ENCODE measurements at regions not wholly inside any gene's neighbourhood (a gene's known extent, or its start where the extent isn't known, plus 50 kb on each side); places are given as distances from the start of the nearest gene placed in this dataset.

GRCh38 chr2:194182888-194183287 is 1474.1 kb upstream of the SLC39A10 start:
- TF ChIP-seq CTCF (IDR thresholded peaks at IDR 0.05) = no peak
- TF ChIP-seq POLR2A (IDR thresholded peaks at IDR 0.05) = no peak
- WGBS, 2 donors = 44 to 45% methylated on average over 2 of the region's 2 CpGs

GRCh38 chr2:194176134-194176533 is 1480.9 kb upstream of the SLC39A10 start:
- WGBS, 2 donors = 92 to 95% methylated on average over 14 to 16 of the region's 22 CpGs
- no peak for TF ChIP-seq POLR2A (IDR thresholded peaks at IDR 0.05)
- TF ChIP-seq CTCF (IDR thresholded peaks at IDR 0.05) = no peak
- no peak for DNase-seq (ENCODE audit: low spot score in 2 of 2)
- intact Hi-C loops (cut with DNase I; ENCODE audit: low total_unique reads) = no loop called here
- no peak overlapping the region for H3K4me3 ChIP-seq (ENCODE audit: low read depth, poor library complexity, severe bottlenecking)

More at GRCh38 chr2:194182888-194183287, 1474.1 kb upstream of the SLC39A10 start:
- DNase-seq (ENCODE audit: low spot score in 2 of 2) = no peak
- intact Hi-C loops (cut with DNase I; ENCODE audit: low total_unique reads) = no loop called here
- H3K4me3 ChIP-seq (ENCODE audit: low read depth, poor library complexity, severe bottlenecking) = no peak overlapping the region

- H3K4me3 ChIP-seq (ENCODE audit: low read depth, poor library complexity, severe bottlenecking) = no peak overlapping the region
- intact Hi-C loops (cut with DNase I; ENCODE audit: low total_unique reads) = no loop called here
- WGBS, 2 donors = 48 to 68% methylated on average over 2 of the region's 2 CpGs
- TF ChIP-seq CTCF (IDR thresholded peaks at IDR 0.05) = no peak
- TF ChIP-seq POLR2A (IDR thresholded peaks at IDR 0.05) = no peak
- DNase-seq (ENCODE audit: low spot score in 2 of 2) = no peak
Observed at GRCh38 chr2:194166818-194167217, 1490.2 kb upstream of the SLC39A10 start.

- DNase-seq (ENCODE audit: low spot score in 2 of 2) = no peak
- no peak overlapping the region for H3K4me3 ChIP-seq (ENCODE audit: low read depth, poor library complexity, severe bottlenecking)
- 79 to 85% methylated on average over 4 of the region's 4 CpGs for WGBS, 2 donors
- no peak for TF ChIP-seq CTCF (IDR thresholded peaks at IDR 0.05)
- TF ChIP-seq POLR2A (IDR thresholded peaks at IDR 0.05) = no peak
- intact Hi-C loops (cut with DNase I; ENCODE audit: low total_unique reads) = no loop called here
Observed at GRCh38 chr2:194155431-194155830, 1501.6 kb upstream of the SLC39A10 start.

- no peak for TF ChIP-seq POLR2A (IDR thresholded peaks at IDR 0.05)
- no peak for TF ChIP-seq CTCF (IDR thresholded peaks at IDR 0.05)
- DNase-seq (ENCODE audit: low spot score in 2 of 2) = no peak
- intact Hi-C loops (cut with DNase I; ENCODE audit: low total_unique reads) = no loop called here
- H3K4me3 ChIP-seq (ENCODE audit: low read depth, poor library complexity, severe bottlenecking) = no peak overlapping the region
- WGBS, 2 donors = 85 to 89% methylated on average over 1 of the region's 1 CpG
Observed at GRCh38 chr2:194151231-194151630, 1505.8 kb upstream of the SLC39A10 start.

- no peak for DNase-seq (ENCODE audit: low spot score in 2 of 2)
- no peak overlapping the region for H3K4me3 ChIP-seq (ENCODE audit: low read depth, poor library complexity, severe bottlenecking)
- TF ChIP-seq CTCF (IDR thresholded peaks at IDR 0.05) (no peak), POLR2A (IDR thresholded peaks at IDR 0.05) (no peak)
- intact Hi-C loops (cut with DNase I; ENCODE audit: low total_unique reads) = no loop called here
- 79 to 83% methylated on average over 8 of the region's 8 CpGs for WGBS, 2 donors
Observed at GRCh38 chr2:194135463-194135862, 1521.6 kb upstream of the SLC39A10 start.

Measured in lower leg skin (tissue), 4 donors.